ENCODE measurements at regions not wholly inside any gene's neighbourhood (a gene's known extent, or its start where the extent isn't known, plus 50 kb on each side); places are given as distances from the start of the nearest gene placed in this dataset.

DNA sequence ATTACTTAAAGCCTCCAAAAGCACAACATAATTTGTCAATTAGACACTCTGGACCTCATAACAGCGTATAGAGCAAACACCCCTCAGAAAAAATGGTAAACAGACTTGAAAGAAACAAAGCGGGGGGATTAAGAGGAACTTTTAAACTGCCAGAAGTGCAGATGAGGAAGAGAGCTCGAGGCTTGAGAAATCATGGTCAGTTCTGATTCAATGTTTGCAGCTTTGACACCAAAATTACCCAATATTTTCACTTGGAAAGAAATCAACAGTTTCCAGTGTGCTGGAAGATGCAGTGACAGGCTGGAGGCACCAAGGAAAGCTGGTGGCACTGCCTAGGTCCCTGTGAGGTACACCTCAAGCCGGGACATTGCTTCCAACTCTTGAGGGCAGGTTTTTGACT is 180.9 kb upstream of the TOX3 start:
- no peak for TF ChIP-seq CTCF (IDR thresholded peaks at IDR 0.05)
- TF ChIP-seq POLR2A (IDR thresholded peaks at IDR 0.05), result no peak

All from tibial nerve (tissue), 3 donors.